GM19468 (cell line): ENCODE measurements at regions not wholly inside any gene's neighbourhood (a gene's known extent, or its start where the extent isn't known, plus 50 kb on each side); places are given as distances from the start of the nearest gene placed in this dataset.
"Not testable (repeated sequence)": the region's sequence is repeated elsewhere in the genome, so short reads cannot be mapped to it uniquely, and the experiment has no call there.

Experiments
- ATAC-seq: cut with Tn5 transposase; IDR thresholded peaks from one replicate; pipeline ENCODE4 v1.9.1; 2021; ENCODE audit warnings: mild to moderate bottlenecking, moderate library complexity, moderate number of reproducible peaks; ENCODE audit not compliant: unreplicated experiment; ENCODE audit errors: extremely low read depth

GRCh38 chr14:71355324-71356201 is 448.3 kb downstream of the PCNX1 start:
- ATAC-seq: no peak

- peak; percentile 26 for ATAC-seq
Observed at GRCh38 chr14:71358209-71358931, 451.1 kb downstream of the PCNX1 start.

- not testable (repeated sequence) for ATAC-seq
Observed at GRCh38 chr14:71358932-71359421, 451.7 kb downstream of the PCNX1 start.

GRCh38 chr14:71359823-71360222 is 452.6 kb downstream of the PCNX1 start:
- no peak for ATAC-seq

DNA sequence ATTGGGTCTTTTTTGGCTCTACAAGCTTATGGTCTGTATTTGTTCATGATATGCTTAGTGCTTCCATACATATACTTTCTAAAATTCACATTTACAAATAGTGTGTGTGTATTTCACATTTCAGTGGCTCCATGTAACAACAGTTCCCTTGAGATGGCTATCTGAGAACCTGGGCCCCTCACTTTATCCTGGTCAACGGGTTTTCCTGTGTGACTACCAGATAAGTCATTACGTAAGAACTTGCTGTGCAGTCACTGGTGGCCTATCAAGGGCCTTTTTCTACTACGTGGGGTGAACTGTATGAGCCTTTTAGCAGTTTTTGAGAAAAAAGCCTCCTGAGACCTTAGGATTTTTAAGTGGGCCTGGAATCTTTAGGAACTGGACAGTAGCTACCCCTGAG is 454.1 kb downstream of the PCNX1 start:
- ATAC-seq: no peak

DNA sequence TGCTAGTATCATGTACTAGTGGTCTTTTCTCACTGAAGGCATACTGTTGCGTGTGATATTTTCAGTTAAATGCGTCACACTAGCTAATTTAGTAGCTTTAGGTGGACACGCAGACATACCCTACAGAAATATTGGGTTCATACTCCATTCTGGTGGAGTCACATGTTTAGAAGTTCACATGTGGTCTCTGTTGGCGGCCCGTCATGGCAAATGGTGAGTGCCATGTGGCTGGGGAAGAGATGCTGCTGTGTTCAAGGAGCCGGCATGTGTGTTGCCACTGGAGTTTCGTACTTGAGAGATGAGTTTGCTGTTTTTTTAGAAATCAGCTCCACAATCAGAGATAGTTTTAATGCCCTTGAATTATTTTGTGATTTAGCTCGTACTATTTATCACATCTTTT is 454.6 kb downstream of the PCNX1 start:
- no peak for ATAC-seq

DNA sequence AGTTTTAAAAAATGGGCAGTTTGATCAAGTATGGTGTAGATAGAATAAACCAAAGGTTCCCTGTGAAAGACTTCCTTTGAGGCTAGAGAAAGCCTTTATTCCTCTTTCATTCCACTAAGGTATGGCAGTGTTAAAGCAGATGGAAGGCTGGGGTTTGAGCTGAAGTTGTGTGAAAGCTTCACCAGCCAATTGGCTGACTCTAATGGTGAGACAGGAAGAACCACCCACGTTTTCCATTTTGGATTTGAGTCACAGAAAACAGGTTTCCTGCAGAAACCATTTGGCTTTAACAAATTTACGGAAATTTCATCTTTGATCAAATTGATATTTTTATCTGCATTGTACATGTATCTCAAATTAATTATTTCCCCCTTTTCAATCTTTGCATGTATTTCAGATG is 455.0 kb downstream of the PCNX1 start:
- ATAC-seq: no peak

- no peak for ATAC-seq
Observed at GRCh38 chr14:71362920-71363584, 455.8 kb downstream of the PCNX1 start.

GRCh38 chr14:71363946-71364925 is 457.0 kb downstream of the PCNX1 start:
- no peak for ATAC-seq

DNA sequence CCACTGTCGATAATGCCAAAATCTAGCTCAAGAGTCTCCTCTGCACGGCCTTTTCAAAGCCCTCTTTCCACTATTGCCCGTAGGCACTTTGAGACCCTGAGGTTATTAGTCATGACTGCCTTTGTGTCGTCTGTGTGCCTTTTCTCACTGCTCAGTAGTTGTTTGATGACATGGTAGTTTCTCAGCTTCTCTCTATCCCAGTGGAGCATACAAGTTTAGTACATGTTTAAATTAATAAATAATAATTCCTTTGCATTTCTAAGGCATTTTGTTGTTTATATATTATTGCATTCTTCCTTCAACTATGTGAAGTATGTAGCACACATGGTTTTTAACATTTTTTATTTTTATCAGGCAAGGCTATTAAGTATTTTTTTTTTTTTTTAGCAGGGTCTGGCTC is 458.1 kb downstream of the PCNX1 start:
- ATAC-seq: no peak

GRCh38 chr14:71366861-71367260 is 459.6 kb downstream of the PCNX1 start:
- no peak for ATAC-seq

DNA sequence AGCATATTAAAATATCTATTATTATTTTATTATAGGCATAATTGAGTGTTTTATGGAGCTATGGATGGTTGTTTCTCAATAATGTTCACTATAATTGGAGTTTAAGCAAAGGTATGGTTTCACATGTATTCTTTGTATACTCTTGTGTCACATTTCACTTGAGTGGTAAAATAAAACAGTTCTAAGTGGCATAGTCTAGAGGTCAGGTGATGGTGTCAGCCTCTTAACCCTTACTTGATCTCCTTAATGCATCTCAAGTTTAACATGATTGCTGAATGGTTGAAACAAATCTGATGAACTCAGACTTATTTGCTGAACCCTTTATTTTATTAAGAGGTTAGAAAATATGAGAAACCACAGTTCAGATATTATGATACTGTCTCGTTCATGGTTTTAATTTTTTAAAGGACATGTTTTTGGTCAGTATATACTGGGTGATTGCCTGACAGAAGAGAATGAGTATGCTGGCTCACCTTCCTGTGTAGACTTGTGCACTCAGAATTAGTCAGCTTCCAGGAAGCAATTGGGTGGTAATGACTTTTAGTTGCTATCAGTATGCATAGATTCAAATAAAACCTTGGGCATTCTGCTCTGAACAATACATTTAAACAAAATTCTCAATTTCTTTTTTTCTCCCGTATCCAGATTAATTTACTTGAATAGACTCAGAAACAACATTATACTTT is 464.6 kb downstream of the PCNX1 start:
- peak; percentile 14 for ATAC-seq

DNA sequence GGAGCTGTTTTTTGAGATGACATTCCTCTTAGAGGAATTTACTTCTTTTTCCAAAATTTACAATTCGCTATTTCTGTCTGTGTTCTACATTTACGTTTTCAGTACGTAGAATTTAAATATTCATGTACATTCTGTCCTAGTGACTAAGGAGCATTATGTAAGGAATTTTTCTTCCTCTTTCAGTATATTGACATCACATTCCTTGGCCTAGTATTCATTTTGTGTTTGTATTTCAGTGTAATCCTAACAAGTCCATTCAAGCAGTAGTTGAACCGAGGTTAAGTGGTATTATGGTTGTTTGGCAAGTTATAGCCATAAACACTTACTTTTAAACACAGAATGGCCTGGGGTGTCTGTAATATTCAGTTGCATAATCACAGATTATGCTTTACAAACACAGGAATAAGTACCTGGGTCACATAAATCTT is 465.2 kb downstream of the PCNX1 start:
- no peak for ATAC-seq

- no peak for ATAC-seq
Observed at GRCh38 chr14:71373773-71374172, 466.5 kb downstream of the PCNX1 start.

DNA sequence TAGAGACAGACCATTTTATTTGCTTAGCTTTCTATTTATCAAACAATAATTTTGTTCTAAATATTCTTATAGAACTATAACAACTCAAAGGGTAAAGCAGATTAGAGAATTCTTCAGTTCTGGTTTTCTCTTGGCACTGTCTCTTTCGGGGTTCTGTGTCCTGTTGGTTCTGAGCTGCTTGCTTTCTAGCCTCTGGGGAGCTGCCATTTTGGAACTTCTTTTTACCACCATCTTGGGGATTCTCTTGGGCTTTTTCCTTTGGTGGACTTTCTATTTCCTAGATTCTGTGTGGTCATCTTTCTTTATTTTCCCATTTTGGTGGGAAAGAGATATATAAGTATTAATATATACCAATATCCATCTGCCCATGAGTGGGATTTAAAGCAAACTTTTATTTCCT is 467.7 kb downstream of the PCNX1 start:
- no peak for ATAC-seq

DNA sequence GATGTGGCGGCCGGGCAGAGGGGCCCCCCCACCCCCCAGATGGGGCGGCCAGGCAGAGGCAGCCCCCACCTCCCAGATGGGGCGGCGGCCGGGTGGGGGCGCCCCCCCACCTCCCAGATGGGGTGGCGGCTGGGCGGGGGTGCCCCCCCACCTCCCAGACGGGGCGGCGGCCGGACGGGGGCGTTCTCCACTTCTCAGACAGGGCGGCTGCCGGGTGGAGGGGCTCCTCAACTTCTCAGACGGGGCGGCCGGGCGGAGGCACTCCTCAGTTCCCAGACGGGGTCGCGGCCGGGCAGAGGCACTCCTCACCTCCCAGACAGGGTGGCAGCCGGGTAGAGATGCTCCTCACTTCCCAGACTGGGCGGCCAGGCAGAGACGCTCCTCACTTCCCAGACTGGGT is 469.8 kb downstream of the PCNX1 start:
- no peak for ATAC-seq

- no peak for ATAC-seq
Observed at GRCh38 chr14:71380271-71380670, 473.0 kb downstream of the PCNX1 start.

DNA sequence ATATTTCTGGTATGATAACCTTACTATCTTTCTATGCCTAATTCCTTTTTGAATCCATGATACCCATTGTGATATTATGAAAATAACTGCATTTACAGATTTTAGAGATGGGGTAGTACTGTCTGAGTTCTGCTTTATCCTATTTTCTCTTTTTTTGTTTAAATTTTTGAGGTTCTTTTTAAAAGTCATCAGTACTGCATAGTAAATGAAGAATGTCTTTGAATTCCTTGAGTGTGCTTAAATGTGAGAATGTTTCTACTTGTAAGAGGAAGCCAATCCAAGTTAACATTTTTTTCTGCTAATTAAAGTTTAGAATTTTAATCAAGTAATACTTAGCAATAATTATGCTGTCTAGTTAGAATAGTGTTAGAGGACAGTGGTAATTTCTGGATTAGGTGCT is 474.6 kb downstream of the PCNX1 start:
- ATAC-seq: no peak

- ATAC-seq: no peak
Observed at GRCh38 chr14:71382315-71382714, 475.1 kb downstream of the PCNX1 start.
